Activated naive CD4-positive, alpha-beta T cell treated with anti-CD3 and anti-CD28 coated beads, Interleukin-2, amount 50 U/mL, for 16 hours (primary cell): ENCODE measurements at regions not wholly inside any gene's neighbourhood (a gene's known extent, or its start where the extent isn't known, plus 50 kb on each side); places are given as distances from the start of the nearest gene placed in this dataset.

Experiments used
- DNase-seq: peaks from one replicate; pipeline ENCODE4 v3.0.0-alpha.2; 2020

- DNase-seq, result no peak
Observed at GRCh38 chr5:6228257-6229250, 149.8 kb downstream of the MED10 start.

- no peak for DNase-seq
Observed at GRCh38 chr5:6225121-6225607, 153.2 kb downstream of the MED10 start.

GRCh38 chr5:6224406-6224805 lies 153.9 kb downstream of the MED10 start:
- DNase-seq, result no peak

GRCh38 chr5:6222899-6223298 lies 155.4 kb downstream of the MED10 start:
- no peak for DNase-seq

GRCh38 chr5:6222121-6222520 lies 156.2 kb downstream of the MED10 start:
- no peak for DNase-seq

- no peak for DNase-seq
Observed at GRCh38 chr5:6221141-6221626, 157.2 kb downstream of the MED10 start.

GRCh38 chr5:6220346-6221088 lies 157.8 kb downstream of the MED10 start:
- DNase-seq, result no peak

GRCh38 chr5:6218517-6218916 lies 159.8 kb downstream of the MED10 start:
- DNase-seq, result no peak

- DNase-seq, result no peak
Observed at GRCh38 chr5:6218116-6218515, 160.2 kb downstream of the MED10 start.

- no peak for DNase-seq
Observed at GRCh38 chr5:6216471-6217075, 161.8 kb downstream of the MED10 start.

GRCh38 chr5:6215891-6216290 lies 162.5 kb downstream of the MED10 start:
- no peak for DNase-seq

GRCh38 chr5:6212244-6212643 lies 166.1 kb downstream of the MED10 start:
- DNase-seq, result no peak

- no peak for DNase-seq
Observed at GRCh38 chr5:6206501-6206900, 171.8 kb downstream of the MED10 start.

GRCh38 chr5:6202968-6203365 lies 175.4 kb downstream of the MED10 start:
- DNase-seq, result no peak

- no peak for DNase-seq
Observed at GRCh38 chr5:6202149-6202967, 176.0 kb downstream of the MED10 start.

GRCh38 chr5:6201631-6202030 lies 176.7 kb downstream of the MED10 start:
- no peak for DNase-seq

GRCh38 chr5:6198531-6198930 lies 179.8 kb downstream of the MED10 start:
- DNase-seq, result no peak

- DNase-seq, result no peak
Observed at GRCh38 chr5:6197427-6197826, 180.9 kb downstream of the MED10 start.

GRCh38 chr5:6195711-6196358 lies 182.5 kb downstream of the MED10 start:
- DNase-seq, result no peak

GRCh38 chr5:6194906-6195612 lies 183.3 kb downstream of the MED10 start:
- no peak for DNase-seq

GRCh38 chr5:6194261-6194875 lies 184.0 kb downstream of the MED10 start:
- no peak for DNase-seq
